ENCODE measurements at regions not wholly inside any gene's neighbourhood (a gene's known extent, or its start where the extent isn't known, plus 50 kb on each side); places are given as distances from the start of the nearest gene placed in this dataset.
A peak's percentile ranks its signal among the peaks of the same experiment; 100 is the strongest.

- POLR2A ChIA-PET = no interaction called here
- Histone ChIP-seq H3K4me2 (ENCODE audit: low read length) (peak overlapping the region; percentile 57), H4K20me1 (ENCODE audit: insufficient read depth) (no peaks in the 10 kb centered on the region), H2AFZ (ENCODE audit: low read depth, low read length, poor library complexity, severe bottlenecking) (no peak overlapping the region), H3K27me3 (ENCODE audit: insufficient read depth, low read length) (no peaks in the 10 kb centered on the region), H3K36me3 (ENCODE audit: control insufficient read depth in 1 of 2, insufficient read depth in 2 of 2, low read length in 2 of 2) (no peaks in the 10 kb centered on the region), H3K9me3 (ENCODE audit: control insufficient read depth in 1 of 2, insufficient read depth in 1 of 2, low read depth in 1 of 2, low read length in 2 of 2) (no peaks in the 10 kb centered on the region), H3K4me3 (replicated peaks in 1 of 2; ENCODE audit: low read depth in 1 of 2, low read length in 2 of 2) (no peak overlapping the region), H3K4me1 (ENCODE audit: control insufficient read depth in 1 of 2, insufficient read depth in 2 of 2, low read length in 2 of 2) (peaks cover 9 to 47% of the 10 kb centered on the region in 2 experiments), H3K27ac (ENCODE audit: low read depth, low read length) (no peak overlapping the region), H3K9ac (ENCODE audit: low read length) (peak overlapping the region; percentile 44; the same call in 1 of the 2 replicates), H3K79me2 (ENCODE audit: insufficient read depth, low read length) (no peaks in the 10 kb centered on the region), H3K9me2 (ENCODE audit: insufficient read depth) (no peaks in the 10 kb centered on the region)
- no peak for DNase-seq (ENCODE audit: low read depth, low spot score)
- ATAC-seq = no peak
- RAD21 ChIA-PET (ENCODE audit: low non-redundant PET in 1 of 2, low total read pairs in 2 of 2, uncharacterized antibody in 2 of 2, unreplicated experiment in 2 of 2) = no interaction called here
- intact Hi-C loops (cut with micrococcal nuclease) = no loop called here
- CTCF ChIA-PET = no interaction called here
- TF ChIP-seq POLR2A (IDR thresholded peaks at IDR 0.05; ENCODE audit: borderline replicate concordance, extremely low read depth, insufficient read depth, insufficient read length) = no peak
- no peak for TF ChIP-seq JUND (IDR thresholded peaks at IDR 0.05)
- TF ChIP-seq RAD21 (IDR thresholded peaks at IDR 0.05; ENCODE audit: low read depth) = no peak
- TF ChIP-seq, protein P1, sequence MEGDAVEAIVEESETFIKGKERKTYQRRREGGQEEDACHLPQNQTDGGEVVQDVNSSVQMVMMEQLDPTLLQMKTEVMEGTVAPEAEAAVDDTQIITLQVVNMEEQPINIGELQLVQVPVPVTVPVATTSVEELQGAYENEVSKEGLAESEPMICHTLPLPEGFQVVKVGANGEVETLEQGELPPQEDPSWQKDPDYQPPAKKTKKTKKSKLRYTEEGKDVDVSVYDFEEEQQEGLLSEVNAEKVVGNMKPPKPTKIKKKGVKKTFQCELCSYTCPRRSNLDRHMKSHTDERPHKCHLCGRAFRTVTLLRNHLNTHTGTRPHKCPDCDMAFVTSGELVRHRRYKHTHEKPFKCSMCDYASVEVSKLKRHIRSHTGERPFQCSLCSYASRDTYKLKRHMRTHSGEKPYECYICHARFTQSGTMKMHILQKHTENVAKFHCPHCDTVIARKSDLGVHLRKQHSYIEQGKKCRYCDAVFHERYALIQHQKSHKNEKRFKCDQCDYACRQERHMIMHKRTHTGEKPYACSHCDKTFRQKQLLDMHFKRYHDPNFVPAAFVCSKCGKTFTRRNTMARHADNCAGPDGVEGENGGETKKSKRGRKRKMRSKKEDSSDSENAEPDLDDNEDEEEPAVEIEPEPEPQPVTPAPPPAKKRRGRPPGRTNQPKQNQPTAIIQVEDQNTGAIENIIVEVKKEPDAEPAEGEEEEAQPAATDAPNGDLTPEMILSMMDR (IDR thresholded peaks at IDR 0.05 in 2 of 3, conservative IDR thresholded peaks at IDR 0.05 in 1 of 3; ENCODE audit: borderline replicate concordance in 1 of 3, insufficient read depth in 1 of 3, low read depth in 2 of 3, low read length in 2 of 3) = no peak
- TF ChIP-seq ZBTB33 (IDR thresholded peaks at IDR 0.05; ENCODE audit: extremely low read depth, insufficient replicate concordance, low read length) = no peak
- no peak for TF ChIP-seq YY1 (IDR thresholded peaks at IDR 0.05; ENCODE audit: extremely low read depth, insufficient replicate concordance, low read depth, low read length)
- TF ChIP-seq REST (IDR thresholded peaks at IDR 0.05; ENCODE audit: low read depth) = no peak
- TF ChIP-seq POLR2AphosphoS5 (IDR thresholded peaks at IDR 0.05; ENCODE audit: low read depth, low read length) = no peak
- no peak for TF ChIP-seq ZFX (IDR thresholded peaks at IDR 0.05)
- no peak for TF ChIP-seq FOSL1 (IDR thresholded peaks at IDR 0.05; ENCODE audit: low read depth)
- TF ChIP-seq CBX3 (IDR thresholded peaks at IDR 0.05; ENCODE audit: low read depth) = no peak
- TF ChIP-seq EZH2phosphoT487 (IDR thresholded peaks at IDR 0.05; ENCODE audit: borderline replicate concordance) = no peak
- TF ChIP-seq, protein P2, sequence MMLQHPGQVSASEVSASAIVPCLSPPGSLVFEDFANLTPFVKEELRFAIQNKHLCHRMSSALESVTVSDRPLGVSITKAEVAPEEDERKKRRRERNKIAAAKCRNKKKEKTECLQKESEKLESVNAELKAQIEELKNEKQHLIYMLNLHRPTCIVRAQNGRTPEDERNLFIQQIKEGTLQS (IDR thresholded peaks at IDR 0.05) = no peak
- TF ChIP-seq SIN3A (IDR thresholded peaks at IDR 0.05; ENCODE audit: low read depth) = no peak
- TF ChIP-seq MAX (IDR thresholded peaks at IDR 0.05) = no peak
- TF ChIP-seq ELF1 (IDR thresholded peaks at IDR 0.05; ENCODE audit: borderline replicate concordance, low read depth) = no peak
- no TSS peak for BruUV-seq (replicated peaks)
These were observed 108.0 kb upstream of the SMAD3 start for GRCh38 chr15:66957431-66957720.
